ENCODE measurements at regions not wholly inside any gene's neighbourhood (a gene's known extent, or its start where the extent isn't known, plus 50 kb on each side); places are given as distances from the start of the nearest gene placed in this dataset.
A peak's percentile ranks its signal among the peaks of the same experiment; 100 is the strongest.

GRCh38 chrX:2136848-2137247 lies 363.9 kb downstream of the DHRSX start (continued):
- no peak for TF ChIP-seq CHD1 (IDR thresholded peaks at IDR 0.05; ENCODE audit: low read depth, low read length)

- ChIA-PET POLR2A (ENCODE audit: partially characterized antibody) (no interaction called here), CTCF (ENCODE audit: partially characterized antibody) (no interaction called here)
- H3K56ac ChIP-seq (replicated peaks; ENCODE audit: insufficient read length, low read depth, low read length) = no peak overlapping the region
- DNase-seq (ENCODE audit: low read depth in 1 of 2, low spot score in 2 of 2) (no peak), FAIRE-seq (no peak)
- WGBS, 2 experiments (ENCODE audit: extremely low coverage in 1 of 2, insufficient coverage in 1 of 2, insufficient read length in 1 of 2, insufficient replicate concordance in 2 of 2, low coverage in 1 of 2, low lambda C conversion rate in 2 of 2, missing lambda C conversion rate in 1 of 2) = 94% methylated on average over 6 of the region's 6 CpGs; no CpG with 5 or more reads in 1 of the 2 experiments
- no peak overlapping the region for H3K14ac ChIP-seq (ENCODE audit: insufficient read length)
- H3K9me3 ChIP-seq (ENCODE audit: insufficient read depth in 2 of 2, low read depth in 1 of 2, low read length in 1 of 2) = peaks cover 0 to 3% of the 10 kb centered on the region in 2 experiments; a peak in 1 of 4 replicates
- H3K18ac ChIP-seq (ENCODE audit: extremely low read depth, low read length) = no peak overlapping the region
- no peaks in the 10 kb centered on the region for H3K27me3 ChIP-seq (replicated peaks in 1 of 4; ENCODE audit: control insufficient read depth in 3 of 4, extremely low read depth in 1 of 4, insufficient read depth in 3 of 4, low read length in 3 of 4)
- H2BK15ac ChIP-seq (ENCODE audit: low read length) = no peak overlapping the region
- no peak overlapping the region for H4K5ac ChIP-seq (ENCODE audit: insufficient read length, low read depth, low read length)
- no peak overlapping the region for H3K4ac ChIP-seq (replicated peaks; ENCODE audit: insufficient read length, low read depth, low read length)
- peaks cover 0 to 3% of the 10 kb centered on the region in 2 experiments for H4K20me1 ChIP-seq (replicated peaks in 1 of 2; ENCODE audit: control insufficient read depth in 1 of 2, insufficient read depth in 2 of 2, low read length in 2 of 2)
- H3K27ac ChIP-seq (ENCODE audit: low read depth, low read length) = no peak overlapping the region
- H2BK20ac ChIP-seq (ENCODE audit: low read length) = no peak overlapping the region
- no peaks in the 10 kb centered on the region for H3K79me2 ChIP-seq (ENCODE audit: control insufficient read depth in 1 of 2, insufficient read depth in 2 of 2, low read length in 2 of 2)
- no peak overlapping the region for H2AK5ac ChIP-seq (ENCODE audit: low read depth, low read length)
- no peak overlapping the region for H2BK120ac ChIP-seq (replicated peaks; ENCODE audit: low read depth, low read length)
- H2AFZ ChIP-seq (ENCODE audit: low read length) = no peak overlapping the region
- H2BK12ac ChIP-seq (ENCODE audit: low read depth, low read length) = no peak overlapping the region
- H2BK5ac ChIP-seq (ENCODE audit: low read depth, low read length) = no peak overlapping the region
- no peak overlapping the region for H3K9ac ChIP-seq (replicated peaks in 1 of 4; ENCODE audit: extremely low read depth in 1 of 4, low read depth in 3 of 4, low read length in 3 of 4)
- TF ChIP-seq KDM1A (IDR thresholded peaks at IDR 0.05; ENCODE audit: borderline replicate concordance, low read length) (peak; percentile 66; the same call in 1 of the 2 replicates), RBBP5 (IDR thresholded peaks at IDR 0.05; ENCODE audit: borderline replicate concordance, low read depth, low read length) (no peak), NANOG (IDR thresholded peaks at IDR 0.05; ENCODE audit: insufficient read depth, low read depth, low read length, poor library complexity, severe bottlenecking) (no peak)
- H3K4me3 ChIP-seq (ENCODE audit: extremely low read depth in 1 of 4, insufficient read depth in 2 of 4, low read depth in 3 of 4, low read length in 4 of 4) = no peak overlapping the region
- no peaks in the 10 kb centered on the region for H3K79me1 ChIP-seq (ENCODE audit: low read depth, low read length)
- H3K4me2 ChIP-seq (ENCODE audit: insufficient read depth in 1 of 2, low read depth in 2 of 2, low read length in 2 of 2) = no peak overlapping the region
- H3K4me1 ChIP-seq (replicated peaks in 1 of 4; ENCODE audit: control insufficient read depth in 3 of 4, insufficient read depth in 4 of 4, low read length in 3 of 4) = no peaks in the 10 kb centered on the region
- H3K36me3 ChIP-seq (ENCODE audit: control insufficient read depth in 2 of 4, insufficient read depth in 4 of 4, low read length in 3 of 4) = no peaks in the 10 kb centered on the region
- peaks cover 16% of the 10 kb centered on the region; the same call in 1 of the 2 replicates for H3K23me2 ChIP-seq (ENCODE audit: low read depth, low read length)
- H4K8ac ChIP-seq (ENCODE audit: extremely low read depth, insufficient read depth, low read length) = no peak overlapping the region
- H3K23ac ChIP-seq (ENCODE audit: insufficient read length) = no peak overlapping the region
- no peak overlapping the region for H4K91ac ChIP-seq (replicated peaks; ENCODE audit: insufficient read length, low read length)
Measured at GRCh38 chrX:2135421-2135820, 365.4 kb downstream of the DHRSX start.
